Suprapubic skin (tissue), 4 donors: ENCODE measurements at regions not wholly inside any gene's neighbourhood (a gene's known extent, or its start where the extent isn't known, plus 50 kb on each side); places are given as distances from the start of the nearest gene placed in this dataset.

Source experiments
- CTCF ChIP-seq, 2 donors: fragments of 200-600 bp in 1 of 2; fragments of 450-650 bp in 1 of 2; sonication (generic) in 1 of 2; IDR thresholded peaks; one replicate each; pipeline ENCODE4 v1.5.1; 2016 to 2019; ENCODE audit warnings: antibody characterized with exemption in 2 of 2, mild to moderate bottlenecking in 1 of 2, moderate library complexity in 1 of 2
- POLR2A ChIP-seq, 2 donors: fragments of 450-650 bp; IDR thresholded peaks; one replicate each; pipeline ENCODE4 v1.6.1; 2017; ENCODE audit warnings: antibody characterized with exemption in 2 of 2, mild to moderate bottlenecking in 2 of 2, moderate library complexity in 2 of 2
- POLR2AphosphoS5 ChIP-seq, 3 donors: sonication (generic); formaldehyde crosslinking; IDR thresholded peaks; one replicate each; pipeline ENCODE4 v1.6.1; 2017; ENCODE audit warnings: antibody characterized with exemption in 3 of 3

- TF ChIP-seq CTCF (IDR thresholded peaks at IDR 0.05) (no peak), POLR2AphosphoS5 (IDR thresholded peaks at IDR 0.05) (no peak), POLR2A (IDR thresholded peaks at IDR 0.05) (no peak)
These were observed 150.5 kb downstream of the UNC5CL start for GRCh38 chr6:40888456-40888990.
